Stimulated activated CD4-positive, alpha-beta T cell treated with anti-CD3 and anti-CD28 coated beads, Interleukin-4, amount 100 ng/mL, for 1 hour (primary cell): ENCODE measurements at regions not wholly inside any gene's neighbourhood (a gene's known extent, or its start where the extent isn't known, plus 50 kb on each side); places are given as distances from the start of the nearest gene placed in this dataset.
"Not testable (repeated sequence)": the region's sequence is repeated elsewhere in the genome, so short reads cannot be mapped to it uniquely, and the experiment has no call there.

Source experiments
- DNase-seq: peaks from one replicate; pipeline ENCODE4 v3.0.0-alpha.2; 2020

- DNase-seq = no peak
These were observed 168.2 kb upstream of the NLGN4Y start for GRCh38 chrY:14356154-14356553.

GRCh38 chrY:14360748-14361500 is 163.4 kb upstream of the NLGN4Y start:
- no peak for DNase-seq

GRCh38 chrY:14373608-14374007 is 150.7 kb upstream of the NLGN4Y start:
- DNase-seq = no peak

- no peak for DNase-seq
These were observed 146.1 kb upstream of the NLGN4Y start for GRCh38 chrY:14378217-14378616.

- DNase-seq = not testable (repeated sequence)
These were observed 113.7 kb upstream of the NLGN4Y start for GRCh38 chrY:14410549-14411030.

- DNase-seq = no peak
These were observed 113.0 kb upstream of the NLGN4Y start for GRCh38 chrY:14411334-14411733.

- DNase-seq = no peak
These were observed 87.8 kb upstream of the NLGN4Y start for GRCh38 chrY:14436546-14436945.

- no peak for DNase-seq
These were observed 86.7 kb upstream of the NLGN4Y start for GRCh38 chrY:14437626-14438025.

GRCh38 chrY:14438395-14438794 is 85.9 kb upstream of the NLGN4Y start:
- DNase-seq = no peak

GRCh38 chrY:14444550-14444949 is 79.8 kb upstream of the NLGN4Y start:
- no peak for DNase-seq

GRCh38 chrY:14468151-14468683 is 56.1 kb upstream of the NLGN4Y start:
- DNase-seq = no peak

- DNase-seq = no peak
These were observed 51.9 kb upstream of the NLGN4Y start for GRCh38 chrY:14472421-14472820.

GRCh38 chrY:14473320-14473719 is 51.0 kb upstream of the NLGN4Y start:
- no peak for DNase-seq
